BE2C (cell line): ENCODE measurements at regions not wholly inside any gene's neighbourhood (a gene's known extent, or its start where the extent isn't known, plus 50 kb on each side); places are given as distances from the start of the nearest gene placed in this dataset.
A peak's percentile ranks its signal among the peaks of the same experiment; 100 is the strongest.

ENCODE experiments used
- DNase-seq: peaks from one replicate; pipeline ENCODE4 v3.0.0-alpha.2; 2020
- H3K27me3 ChIP-seq: fragments of 250-450 bp; sonication (Bioruptor Pico); 2 replicates; pipeline ENCODE4 v1.5.1; 2020; ENCODE audit warnings: mild to moderate bottlenecking
- H3K36me3 ChIP-seq: fragments of 250-450 bp; sonication (Bioruptor Pico); 2 replicates; pipeline ENCODE4 v1.5.1; 2020; ENCODE audit warnings: mild to moderate bottlenecking
- H3K4me1 ChIP-seq: fragments of 250-450 bp; sonication (Bioruptor Pico); 2 replicates; pipeline ENCODE4 v1.5.1; 2020
- H3K4me3 ChIP-seq: 2 replicates; pipeline ENCODE4 v1.5.1; 2011; ENCODE audit warnings: low read depth, low read length
- H3K9me3 ChIP-seq: fragments of 250-450 bp; sonication (Bioruptor Pico); 2 replicates; pipeline ENCODE4 v1.5.1; 2020
- CTCF ChIP-seq: IDR thresholded peaks from 2 replicates; pipeline ENCODE4 v1.5.1; 2012; ENCODE audit warnings: mild to moderate bottlenecking, low read depth, low read length

GRCh38 chr12:98453070-98453469 lies 62.3 kb upstream of the TMPO start:
- no peaks in the 10 kb centered on the region for H3K4me1 ChIP-seq
- no peak for DNase-seq
- TF ChIP-seq CTCF = no peak
- H3K9me3 ChIP-seq = no peaks in the 10 kb centered on the region
- H3K4me3 ChIP-seq = no peak overlapping the region
- no peaks in the 10 kb centered on the region for H3K36me3 ChIP-seq
- H3K27me3 ChIP-seq = no peaks in the 10 kb centered on the region; the same call in 1 of the 2 replicates

GRCh38 chr12:98453492-98453891 lies 61.9 kb upstream of the TMPO start:
- DNase-seq = no peak
- Histone ChIP-seq H3K4me3 (no peak overlapping the region), H3K36me3 (no peaks in the 10 kb centered on the region), H3K27me3 (no peaks in the 10 kb centered on the region), H3K9me3 (no peaks in the 10 kb centered on the region), H3K4me1 (no peaks in the 10 kb centered on the region)
- no peak for TF ChIP-seq CTCF

GRCh38 chr12:98456041-98456440 lies 59.3 kb upstream of the TMPO start:
- no peaks in the 10 kb centered on the region for H3K9me3 ChIP-seq
- H3K4me1 ChIP-seq = no peaks in the 10 kb centered on the region
- no peaks in the 10 kb centered on the region for H3K36me3 ChIP-seq
- DNase-seq = no peak
- TF ChIP-seq CTCF = no peak
- no peaks in the 10 kb centered on the region for H3K27me3 ChIP-seq
- no peak overlapping the region for H3K4me3 ChIP-seq

- Histone ChIP-seq H3K27me3 (no peaks in the 10 kb centered on the region), H3K9me3 (no peaks in the 10 kb centered on the region), H3K4me1 (no peaks in the 10 kb centered on the region), H3K36me3 (no peaks in the 10 kb centered on the region), H3K4me3 (peak overlapping the region; percentile 42)
- DNase-seq = peak; percentile 59
- no peak for TF ChIP-seq CTCF
These were observed 58.5 kb upstream of the TMPO start for GRCh38 chr12:98456576-98457573.

GRCh38 chr12:98464190-98464589 lies 51.2 kb upstream of the TMPO start:
- no peak for DNase-seq
- no peaks in the 10 kb centered on the region for H3K9me3 ChIP-seq
- TF ChIP-seq CTCF = no peak

GRCh38 chr12:98465505-98465904 lies 49.9 kb upstream of the TMPO start:
- no peak overlapping the region for H3K4me3 ChIP-seq
- H3K36me3 ChIP-seq = no peaks in the 10 kb centered on the region
- no peak for TF ChIP-seq CTCF
- no peaks in the 10 kb centered on the region for H3K9me3 ChIP-seq
- DNase-seq = no peak
- no peaks in the 10 kb centered on the region for H3K4me1 ChIP-seq
- no peaks in the 10 kb centered on the region for H3K27me3 ChIP-seq

More at GRCh38 chr12:98464190-98464589, 51.2 kb upstream of the TMPO start:
- H3K4me3 ChIP-seq = no peak overlapping the region
- no peaks in the 10 kb centered on the region for H3K27me3 ChIP-seq
- no peaks in the 10 kb centered on the region for H3K4me1 ChIP-seq
- no peaks in the 10 kb centered on the region for H3K36me3 ChIP-seq
